GM19395 (cell line): ENCODE measurements at regions not wholly inside any gene's neighbourhood (a gene's known extent, or its start where the extent isn't known, plus 50 kb on each side); places are given as distances from the start of the nearest gene placed in this dataset.
"Not testable (repeated sequence)": the region's sequence is repeated elsewhere in the genome, so short reads cannot be mapped to it uniquely, and the experiment has no call there.

Experiments used
- ATAC-seq: cut with Tn5 transposase; IDR thresholded peaks from one replicate; pipeline ENCODE4 v1.9.1; 2021; ENCODE audit warnings: mild to moderate bottlenecking, moderate library complexity; ENCODE audit not compliant: unreplicated experiment

DNA sequence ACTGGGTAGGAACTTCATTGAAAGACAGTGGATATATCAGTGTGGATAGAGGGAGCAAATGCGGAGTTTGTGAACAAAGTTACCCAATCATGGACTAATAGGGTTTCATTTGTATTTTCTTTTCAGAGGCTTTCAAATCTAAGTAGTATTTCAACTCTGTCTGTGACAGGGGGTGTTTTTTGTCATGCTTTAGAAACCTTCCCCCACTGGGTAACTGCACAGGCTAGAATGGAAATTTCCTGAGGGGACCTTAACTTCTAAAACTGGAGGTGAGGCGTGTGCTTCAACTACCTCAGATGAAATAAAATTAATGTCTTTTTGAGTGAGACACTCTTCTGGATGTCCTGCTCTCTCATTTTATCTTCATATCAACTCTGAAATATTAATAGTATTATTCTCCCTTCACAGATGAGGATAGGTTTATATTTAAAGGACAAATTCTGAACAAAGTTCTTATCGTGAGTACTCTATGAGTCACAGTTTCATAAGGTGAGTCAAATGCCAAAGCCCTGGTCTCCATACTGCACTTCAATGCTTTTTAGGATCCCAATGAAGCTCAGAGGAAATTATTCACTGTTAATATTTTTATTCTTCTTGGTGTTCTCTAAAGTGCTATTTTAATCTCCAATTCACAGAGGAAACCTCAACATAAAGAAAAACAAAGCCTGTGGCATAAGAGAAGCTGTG, 770.6 kb downstream of the CCSER2 start:
- no peak for ATAC-seq

DNA sequence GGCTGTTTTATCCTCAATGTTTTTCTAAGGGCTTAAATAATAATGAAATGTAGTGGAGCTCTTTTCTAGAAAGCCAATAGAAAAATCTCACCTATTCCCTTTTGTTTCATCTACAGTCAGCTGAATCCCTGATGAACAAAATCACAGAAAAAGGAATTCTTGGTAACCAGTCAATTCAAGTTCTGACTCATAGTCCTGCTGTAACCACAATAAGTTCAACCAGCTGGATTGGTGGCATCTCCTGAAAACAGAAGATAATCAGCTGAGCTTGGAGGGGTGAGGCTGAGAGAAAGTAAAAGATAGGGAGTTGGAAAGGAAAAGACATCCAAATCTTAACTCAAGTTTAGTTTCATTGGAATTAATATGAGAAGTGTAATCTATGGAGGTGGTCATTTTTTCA, 772.1 kb downstream of the CCSER2 start:
- ATAC-seq: no peak

DNA sequence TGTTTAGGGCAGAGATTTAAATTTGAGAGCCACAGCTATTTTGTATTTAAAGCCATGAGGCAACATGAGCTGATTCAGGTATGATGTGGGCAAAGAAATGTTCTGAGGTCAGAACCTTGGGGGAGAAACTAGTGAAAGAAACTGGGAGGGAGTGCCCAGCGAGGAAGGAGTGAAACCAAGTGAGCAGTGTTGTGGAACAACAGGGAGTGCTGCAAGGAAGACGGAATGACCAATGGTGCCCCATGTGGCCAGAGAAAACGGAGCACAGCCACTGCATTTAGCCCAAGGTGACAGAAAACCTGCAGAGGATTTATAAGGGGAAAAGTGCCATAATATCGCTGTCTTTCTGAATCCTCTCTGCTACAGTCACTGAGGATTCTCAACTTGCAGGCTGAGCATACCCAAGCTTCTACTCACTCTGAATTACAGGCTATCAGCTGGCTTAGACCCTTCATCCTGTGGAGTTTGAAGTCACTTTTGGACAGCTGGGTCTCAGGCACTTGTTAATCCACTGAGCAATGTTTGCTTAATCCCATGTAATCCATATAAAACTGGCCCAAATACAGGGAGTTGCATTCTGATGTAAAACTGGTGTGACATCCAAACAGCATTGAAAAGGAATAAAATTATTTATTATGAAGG, 777.3 kb downstream of the CCSER2 start:
- ATAC-seq: no peak

DNA sequence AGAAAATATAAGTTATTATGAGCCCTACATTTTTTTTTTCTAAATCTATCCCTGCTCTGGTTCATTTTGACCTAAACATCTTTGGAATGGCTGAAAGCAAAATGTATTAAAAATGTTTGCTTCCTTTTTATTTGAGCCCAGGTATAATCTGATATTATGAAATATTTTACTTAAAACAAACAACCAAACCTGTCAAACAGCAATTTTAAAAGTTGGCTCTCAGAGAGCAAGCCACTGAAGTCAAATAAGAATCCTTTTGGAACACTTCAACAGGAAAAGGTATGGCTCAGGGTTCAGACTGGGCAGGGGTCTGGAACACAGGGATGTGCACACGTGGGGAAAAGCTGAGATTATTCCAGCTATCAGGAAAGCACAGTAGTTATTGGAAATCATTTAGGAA, 782.9 kb downstream of the CCSER2 start:
- ATAC-seq: no peak

- ATAC-seq: no peak
Measured at GRCh38 chr10:85124603-85125051, 796.2 kb downstream of the CCSER2 start.

GRCh38 chr10:85137253-85137652, 808.9 kb downstream of the CCSER2 start:
- no peak for ATAC-seq

GRCh38 chr10:85138046-85138445, 809.7 kb downstream of the CCSER2 start:
- ATAC-seq: no peak

DNA sequence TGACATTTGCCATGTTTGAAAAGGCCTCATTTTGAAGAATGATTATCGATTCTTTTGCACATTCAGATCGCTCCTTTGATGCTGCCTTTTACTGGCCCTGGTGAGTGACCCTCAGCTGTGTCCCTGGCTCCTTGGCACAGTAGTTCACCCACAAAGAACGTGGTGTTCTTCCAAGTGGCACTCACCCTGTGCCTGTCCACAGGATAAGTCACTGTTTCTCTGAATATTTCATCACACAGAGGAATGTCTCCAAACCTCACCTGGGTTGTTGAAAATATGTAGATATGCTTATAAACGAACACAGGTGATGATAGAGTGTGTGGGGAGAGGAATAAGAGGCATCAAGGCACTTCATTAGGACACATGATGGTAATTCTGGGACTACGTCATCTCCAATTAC, 810.7 kb downstream of the CCSER2 start:
- ATAC-seq: no peak

GRCh38 chr10:85141520-85141919, 813.1 kb downstream of the CCSER2 start:
- not testable (repeated sequence) for ATAC-seq

GRCh38 chr10:85145966-85146365, 817.6 kb downstream of the CCSER2 start:
- ATAC-seq: no peak

DNA sequence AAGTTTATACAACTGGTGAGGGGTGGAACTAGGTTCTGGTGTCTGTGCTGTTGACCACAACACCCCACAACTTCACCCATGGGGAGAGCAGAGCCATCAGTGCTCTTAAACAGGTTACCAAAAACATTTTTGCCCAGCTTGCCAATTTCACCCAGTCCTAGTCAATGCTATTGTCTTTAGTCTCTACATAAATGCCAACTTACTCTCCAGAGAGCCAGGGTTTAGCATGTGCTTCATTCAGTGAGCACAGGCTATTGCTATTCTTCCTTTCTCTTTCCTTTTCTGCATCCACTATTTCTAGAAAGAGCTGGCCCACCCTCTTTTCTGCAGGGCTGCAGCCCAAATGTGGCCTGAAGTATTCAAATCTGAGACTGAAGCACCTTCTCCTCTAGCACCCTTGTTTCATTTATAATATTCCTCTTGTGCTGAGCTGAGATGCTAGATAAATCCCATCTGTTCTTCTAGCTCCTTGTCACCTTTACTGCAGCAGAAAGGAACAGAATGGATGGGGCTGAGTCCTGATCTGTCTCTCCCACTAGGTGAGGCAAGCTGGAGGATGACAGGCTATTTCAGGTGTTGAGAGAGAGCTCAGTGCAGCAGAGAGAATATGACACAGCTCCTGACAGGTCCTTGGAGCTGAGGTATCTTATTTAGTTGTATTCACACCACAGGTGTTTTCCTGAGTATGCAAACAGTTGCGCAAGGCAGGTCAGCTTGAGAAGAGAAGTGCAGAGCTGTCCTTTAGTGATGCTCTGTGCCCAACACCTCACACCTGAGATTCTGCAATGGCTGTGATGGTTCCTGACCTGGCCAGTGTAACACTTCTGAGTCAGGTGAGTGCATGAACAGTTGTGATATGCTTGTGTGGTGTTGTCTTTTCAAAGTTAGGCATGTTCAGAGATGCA, 819.2 kb downstream of the CCSER2 start:
- ATAC-seq: no peak

DNA sequence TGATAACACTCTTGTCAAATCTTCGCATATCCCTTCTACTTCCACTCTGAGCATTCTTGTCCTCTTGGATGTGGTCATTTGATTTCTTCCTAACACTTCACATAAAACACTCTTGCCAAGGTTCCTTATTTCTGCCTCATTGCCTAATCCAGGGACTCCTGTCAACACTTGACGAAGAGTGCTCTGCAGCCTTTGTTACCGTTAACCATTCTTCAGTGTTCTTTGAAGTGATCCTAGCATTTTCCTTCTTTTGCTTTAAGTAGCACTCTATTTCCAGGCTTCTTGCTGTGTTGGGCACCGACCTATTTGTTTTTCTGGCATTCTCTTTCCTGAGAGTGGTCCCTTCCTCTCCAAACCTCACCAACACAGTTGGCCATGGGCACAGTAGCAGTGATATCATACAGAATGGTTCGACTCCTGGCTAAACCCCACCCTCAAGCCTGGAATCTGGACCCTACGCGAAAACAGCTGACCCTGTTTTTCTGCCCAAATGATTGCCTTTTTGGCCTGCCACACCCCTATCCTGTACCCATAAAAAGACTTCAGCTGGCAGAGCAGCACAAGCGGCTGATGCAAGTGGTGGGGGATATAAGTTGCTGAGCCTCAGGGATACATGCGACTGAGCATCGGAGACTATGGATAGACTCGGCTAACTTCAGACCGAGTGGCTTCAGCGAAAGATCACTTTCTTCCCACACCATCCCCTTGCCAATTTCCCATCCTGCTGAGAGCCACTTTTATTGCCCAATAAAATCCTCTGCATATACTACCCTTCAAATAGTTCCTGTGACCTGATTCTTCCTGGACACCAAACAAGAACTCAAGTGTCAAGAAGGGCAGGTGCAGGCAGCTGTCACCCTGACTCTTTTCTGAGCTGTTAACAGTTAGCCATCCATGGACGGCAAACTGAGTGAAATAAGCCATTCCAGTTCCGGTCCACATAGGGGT, 820.6 kb downstream of the CCSER2 start:
- no peak for ATAC-seq

- ATAC-seq: no peak
Measured at GRCh38 chr10:85149766-85150165, 821.4 kb downstream of the CCSER2 start.

GRCh38 chr10:85151506-85151905, 823.1 kb downstream of the CCSER2 start:
- ATAC-seq: no peak

DNA sequence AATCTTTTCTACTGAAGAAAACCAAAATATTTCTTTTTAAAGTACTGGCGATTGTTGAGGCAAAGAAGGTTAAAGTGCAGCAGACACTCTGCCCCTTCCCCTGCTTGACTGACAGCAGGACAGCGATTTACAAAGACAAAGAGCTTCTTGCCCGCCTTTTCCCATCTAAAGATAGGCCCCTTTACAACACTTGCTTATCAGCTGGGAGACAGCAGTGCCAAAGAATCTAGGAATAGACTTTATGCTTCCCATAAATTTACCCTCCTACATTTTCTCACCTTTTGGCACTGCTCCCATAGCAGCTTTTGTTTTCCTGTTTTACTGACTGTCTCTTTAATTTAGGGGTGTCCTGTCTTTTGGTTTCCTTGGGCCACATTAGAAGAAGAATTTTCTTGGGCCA, 824.1 kb downstream of the CCSER2 start:
- ATAC-seq: no peak

DNA sequence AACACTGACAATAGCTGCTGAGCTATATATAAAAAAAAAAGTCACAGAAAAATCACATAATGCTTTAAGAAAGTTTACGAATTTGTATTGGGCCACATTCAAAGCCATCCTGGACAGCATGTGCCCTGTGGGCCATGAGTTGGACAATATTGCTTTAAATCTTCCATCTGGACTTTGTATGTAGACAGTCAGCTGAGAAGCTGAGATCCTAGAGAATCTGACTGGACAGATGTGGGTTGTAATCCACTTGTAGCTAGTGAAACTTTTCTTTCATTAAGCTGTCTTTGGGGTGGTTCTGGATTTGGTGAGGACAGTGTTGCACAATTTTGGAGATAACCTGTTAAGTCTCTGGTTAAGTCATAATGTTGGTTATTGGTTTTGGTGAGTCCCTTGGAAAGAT, 824.5 kb downstream of the CCSER2 start:
- ATAC-seq: no peak

GRCh38 chr10:85157206-85157605, 828.8 kb downstream of the CCSER2 start:
- ATAC-seq: no peak

- no peak for ATAC-seq
Measured at GRCh38 chr10:85168243-85168642, 839.9 kb downstream of the CCSER2 start.

DNA sequence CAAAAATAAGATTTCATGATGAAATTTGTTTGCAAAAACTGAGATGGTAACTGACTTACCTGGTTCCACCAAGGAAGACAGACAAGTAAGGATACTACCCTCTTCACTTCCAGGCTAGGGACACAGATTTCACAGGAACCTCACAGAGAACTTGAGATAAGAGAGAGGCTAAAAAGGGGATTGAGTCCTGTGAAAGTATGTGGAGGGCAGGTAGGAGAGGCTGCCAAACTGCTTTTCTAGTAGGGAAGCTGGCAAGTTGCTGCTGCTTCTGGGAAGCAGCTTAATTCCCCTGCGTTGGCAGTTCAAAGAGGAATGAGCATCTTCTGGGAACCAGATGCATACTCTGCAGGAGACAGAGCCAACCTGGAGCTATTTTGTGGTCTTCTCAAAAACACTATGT, 841.6 kb downstream of the CCSER2 start:
- no peak for ATAC-seq

- no peak for ATAC-seq
Measured at GRCh38 chr10:85175635-85176034, 847.2 kb downstream of the CCSER2 start.

DNA sequence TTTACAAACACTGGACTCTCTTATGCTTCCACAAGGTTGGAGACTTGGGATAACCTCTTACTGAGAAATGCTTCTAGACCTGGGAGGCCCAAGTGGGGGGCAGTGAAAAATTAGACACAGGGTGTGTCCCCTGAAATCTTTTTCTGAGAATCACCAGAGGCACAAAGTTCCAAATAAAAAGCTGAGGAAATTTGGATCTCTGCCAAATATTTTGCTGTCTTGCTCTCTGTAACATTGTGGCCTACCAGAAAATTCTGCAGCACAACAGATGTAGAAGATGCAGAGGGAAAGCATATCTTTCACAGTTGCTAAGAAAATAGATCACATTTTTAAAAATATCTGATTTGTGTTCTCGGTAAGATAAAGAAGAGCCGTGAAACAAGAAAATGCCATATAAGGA, 849.4 kb downstream of the CCSER2 start:
- ATAC-seq: no peak
